ENCODE measurements at regions not wholly inside any gene's neighbourhood (a gene's known extent, or its start where the extent isn't known, plus 50 kb on each side); places are given as distances from the start of the nearest gene placed in this dataset.

- intact Hi-C loops (cut with micrococcal nuclease; ENCODE audit: unreplicated experiment): no loop called here
- Mint-ChIP-seq H3K9me3 (ENCODE audit: unreplicated experiment) (no peaks in the 10 kb centered on the region), H3K27me3 (ENCODE audit: insufficient read depth, unreplicated experiment) (no peaks in the 10 kb centered on the region), H3K4me3 (ENCODE audit: unreplicated experiment) (no peak overlapping the region), H3K4me1 (ENCODE audit: low read depth, unreplicated experiment) (no peaks in the 10 kb centered on the region), H3K36me3 (ENCODE audit: insufficient read depth, unreplicated experiment) (no peaks in the 10 kb centered on the region), H3K27ac (ENCODE audit: unreplicated experiment) (no peak overlapping the region)
- no peak for DNase-seq
- H3K27me3 ChIP-seq (replicated peaks; ENCODE audit: control insufficient read depth, insufficient read depth, low read length): no peaks in the 10 kb centered on the region
- ChIA-PET CTCF (no interaction called here), POLR2A (no interaction called here)
- TF ChIP-seq, protein P1, sequence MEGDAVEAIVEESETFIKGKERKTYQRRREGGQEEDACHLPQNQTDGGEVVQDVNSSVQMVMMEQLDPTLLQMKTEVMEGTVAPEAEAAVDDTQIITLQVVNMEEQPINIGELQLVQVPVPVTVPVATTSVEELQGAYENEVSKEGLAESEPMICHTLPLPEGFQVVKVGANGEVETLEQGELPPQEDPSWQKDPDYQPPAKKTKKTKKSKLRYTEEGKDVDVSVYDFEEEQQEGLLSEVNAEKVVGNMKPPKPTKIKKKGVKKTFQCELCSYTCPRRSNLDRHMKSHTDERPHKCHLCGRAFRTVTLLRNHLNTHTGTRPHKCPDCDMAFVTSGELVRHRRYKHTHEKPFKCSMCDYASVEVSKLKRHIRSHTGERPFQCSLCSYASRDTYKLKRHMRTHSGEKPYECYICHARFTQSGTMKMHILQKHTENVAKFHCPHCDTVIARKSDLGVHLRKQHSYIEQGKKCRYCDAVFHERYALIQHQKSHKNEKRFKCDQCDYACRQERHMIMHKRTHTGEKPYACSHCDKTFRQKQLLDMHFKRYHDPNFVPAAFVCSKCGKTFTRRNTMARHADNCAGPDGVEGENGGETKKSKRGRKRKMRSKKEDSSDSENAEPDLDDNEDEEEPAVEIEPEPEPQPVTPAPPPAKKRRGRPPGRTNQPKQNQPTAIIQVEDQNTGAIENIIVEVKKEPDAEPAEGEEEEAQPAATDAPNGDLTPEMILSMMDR (IDR thresholded peaks at IDR 0.05; ENCODE audit: insufficient read depth in 1 of 2, low read depth in 1 of 2, low read length in 1 of 2, severe bottlenecking in 1 of 2, unreplicated experiment in 1 of 2): no peak
- no TSS peak for BruUV-seq (replicated peaks)
- no peaks in the 10 kb centered on the region for H3K36me3 ChIP-seq (ENCODE audit: control insufficient read depth, insufficient read depth, low read length)
- no peak overlapping the region for H3K4me3 ChIP-seq (ENCODE audit: low read depth, low read length)
- H3K4me1 ChIP-seq: no peaks in the 10 kb centered on the region
- no peaks in the 10 kb centered on the region; the same call in 1 of the 2 replicates for H3K9me3 ChIP-seq
Measured at GRCh38 chr12:91729543-91729942, 416.1 kb downstream of the BTG1 start.

- Histone ChIP-seq H3K4me1 (no peaks in the 10 kb centered on the region), H3K27me3 (replicated peaks; ENCODE audit: control insufficient read depth, insufficient read depth, low read length) (no peaks in the 10 kb centered on the region), H3K36me3 (ENCODE audit: control insufficient read depth, insufficient read depth, low read length) (no peaks in the 10 kb centered on the region), H3K9me3 (no peaks in the 10 kb centered on the region), H3K4me3 (ENCODE audit: low read depth, low read length) (no peak overlapping the region)
- Mint-ChIP-seq H3K9me3 (ENCODE audit: unreplicated experiment) (no peaks in the 10 kb centered on the region), H3K36me3 (ENCODE audit: insufficient read depth, unreplicated experiment) (no peaks in the 10 kb centered on the region), H3K4me3 (ENCODE audit: unreplicated experiment) (no peak overlapping the region), H3K27me3 (ENCODE audit: insufficient read depth, unreplicated experiment) (peaks cover 4% of the 10 kb centered on the region), H3K27ac (ENCODE audit: unreplicated experiment) (no peak overlapping the region), H3K4me1 (ENCODE audit: low read depth, unreplicated experiment) (no peaks in the 10 kb centered on the region)
- intact Hi-C loops (cut with micrococcal nuclease; ENCODE audit: unreplicated experiment): no loop called here
- ChIA-PET POLR2A (no interaction called here), CTCF (no interaction called here)
- TF ChIP-seq, protein P1 (IDR thresholded peaks at IDR 0.05; ENCODE audit: insufficient read depth in 1 of 2, low read depth in 1 of 2, low read length in 1 of 2, severe bottlenecking in 1 of 2, unreplicated experiment in 1 of 2): no peak
- DNase-seq: no peak
- BruUV-seq (replicated peaks): no TSS peak
Measured at GRCh38 chr12:91723191-91723590, 422.5 kb downstream of the BTG1 start.

- Mint-ChIP-seq H3K4me3 (ENCODE audit: unreplicated experiment) (no peak overlapping the region), H3K4me1 (ENCODE audit: low read depth, unreplicated experiment) (no peaks in the 10 kb centered on the region), H3K27me3 (ENCODE audit: insufficient read depth, unreplicated experiment) (peaks cover 4% of the 10 kb centered on the region), H3K27ac (ENCODE audit: unreplicated experiment) (no peak overlapping the region), H3K9me3 (ENCODE audit: unreplicated experiment) (no peaks in the 10 kb centered on the region), H3K36me3 (ENCODE audit: insufficient read depth, unreplicated experiment) (no peaks in the 10 kb centered on the region)
- no peaks in the 10 kb centered on the region for H3K36me3 ChIP-seq (ENCODE audit: control insufficient read depth, insufficient read depth, low read length)
- CTCF ChIA-PET: no interaction called here
- no peaks in the 10 kb centered on the region for H3K27me3 ChIP-seq (replicated peaks; ENCODE audit: control insufficient read depth, insufficient read depth, low read length)
- BruUV-seq (replicated peaks): no TSS peak
- no peak for DNase-seq
- H3K4me3 ChIP-seq (ENCODE audit: low read depth, low read length): no peak overlapping the region
- intact Hi-C loops (cut with micrococcal nuclease; ENCODE audit: unreplicated experiment): no loop called here
- no peaks in the 10 kb centered on the region for H3K4me1 ChIP-seq
- H3K9me3 ChIP-seq: no peaks in the 10 kb centered on the region
- TF ChIP-seq, protein P1 (IDR thresholded peaks at IDR 0.05; ENCODE audit: insufficient read depth in 1 of 2, low read depth in 1 of 2, low read length in 1 of 2, severe bottlenecking in 1 of 2, unreplicated experiment in 1 of 2): no peak
- POLR2A ChIA-PET: no interaction called here
Measured at GRCh38 chr12:91722072-91722471, 423.6 kb downstream of the BTG1 start.
